Fibroblast of mammary gland (primary cell): ENCODE measurements at regions not wholly inside any gene's neighbourhood (a gene's known extent, or its start where the extent isn't known, plus 50 kb on each side); places are given as distances from the start of the nearest gene placed in this dataset.
"Not testable (repeated sequence)": the region's sequence is repeated elsewhere in the genome, so short reads cannot be mapped to it uniquely, and the experiment has no call there.

Source experiments
- DNase-seq: peaks from one replicate; pipeline ENCODE4 v3.0.0-alpha.2; 2010; ENCODE audit warnings: low read depth
- H3K4me3 ChIP-seq: 2 replicates; pipeline ENCODE4 v1.5.1; 2011; ENCODE audit warnings: low read depth, mild to moderate bottlenecking, low read length, moderate library complexity; ENCODE audit not compliant: control insufficient read depth
- TF ChIP-seq, protein P1 (sequence below): conservative IDR thresholded peaks from 2 replicates; pipeline ENCODE4 v1.5.1; 2011; ENCODE audit warnings: low read depth, low read length, inconsistent platforms; ENCODE audit not compliant: control insufficient read depth, insufficient read depth

GRCh38 chrX:63424063-63424462, 72.9 kb upstream of the SPIN4 start:
- no peak for DNase-seq
- no peak overlapping the region for H3K4me3 ChIP-seq
- TF ChIP-seq, protein P1, sequence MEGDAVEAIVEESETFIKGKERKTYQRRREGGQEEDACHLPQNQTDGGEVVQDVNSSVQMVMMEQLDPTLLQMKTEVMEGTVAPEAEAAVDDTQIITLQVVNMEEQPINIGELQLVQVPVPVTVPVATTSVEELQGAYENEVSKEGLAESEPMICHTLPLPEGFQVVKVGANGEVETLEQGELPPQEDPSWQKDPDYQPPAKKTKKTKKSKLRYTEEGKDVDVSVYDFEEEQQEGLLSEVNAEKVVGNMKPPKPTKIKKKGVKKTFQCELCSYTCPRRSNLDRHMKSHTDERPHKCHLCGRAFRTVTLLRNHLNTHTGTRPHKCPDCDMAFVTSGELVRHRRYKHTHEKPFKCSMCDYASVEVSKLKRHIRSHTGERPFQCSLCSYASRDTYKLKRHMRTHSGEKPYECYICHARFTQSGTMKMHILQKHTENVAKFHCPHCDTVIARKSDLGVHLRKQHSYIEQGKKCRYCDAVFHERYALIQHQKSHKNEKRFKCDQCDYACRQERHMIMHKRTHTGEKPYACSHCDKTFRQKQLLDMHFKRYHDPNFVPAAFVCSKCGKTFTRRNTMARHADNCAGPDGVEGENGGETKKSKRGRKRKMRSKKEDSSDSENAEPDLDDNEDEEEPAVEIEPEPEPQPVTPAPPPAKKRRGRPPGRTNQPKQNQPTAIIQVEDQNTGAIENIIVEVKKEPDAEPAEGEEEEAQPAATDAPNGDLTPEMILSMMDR = no peak

DNA sequence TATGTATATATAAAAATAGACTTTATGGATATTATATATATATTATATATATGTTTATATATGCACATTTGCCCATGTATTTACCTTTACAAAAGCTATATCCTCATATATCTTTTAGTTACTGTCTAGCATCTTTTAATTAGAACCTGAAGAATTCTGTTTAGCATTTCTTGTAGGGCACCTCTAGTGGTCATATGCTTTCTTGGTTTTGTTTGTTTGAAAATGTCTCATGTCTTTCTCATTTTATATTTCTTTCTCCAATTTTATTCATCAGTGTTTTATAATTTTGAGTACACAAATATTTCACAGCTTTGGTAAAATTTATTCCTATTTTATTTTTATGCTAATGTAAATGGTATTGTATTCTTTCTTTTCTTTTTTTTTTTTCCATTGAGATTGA, 70.3 kb upstream of the SPIN4 start:
- no peak overlapping the region for H3K4me3 ChIP-seq
- DNase-seq = no peak
- TF ChIP-seq, protein P1 = no peak

DNA sequence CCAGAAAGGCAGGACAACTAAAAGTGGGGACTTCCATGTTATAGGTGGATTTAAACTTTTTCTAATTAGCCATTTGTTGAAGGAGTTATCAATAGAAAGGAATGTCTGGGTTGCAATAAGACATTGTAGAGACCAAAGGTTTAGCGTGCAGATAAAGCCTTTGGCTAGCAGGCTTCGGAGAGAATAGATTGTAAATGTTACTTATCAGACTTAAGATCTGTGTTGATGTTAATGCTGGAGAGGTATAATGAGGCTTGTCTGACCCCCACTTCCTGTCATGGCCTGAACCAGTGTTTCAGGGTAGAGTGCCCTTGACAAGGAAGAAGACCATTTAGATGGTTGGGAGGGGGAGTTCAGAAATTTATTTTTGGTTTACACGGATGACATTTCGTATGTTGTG, 67.1 kb upstream of the SPIN4 start:
- no peak overlapping the region for H3K4me3 ChIP-seq
- TF ChIP-seq, protein P1 = no peak
- no peak for DNase-seq

DNA sequence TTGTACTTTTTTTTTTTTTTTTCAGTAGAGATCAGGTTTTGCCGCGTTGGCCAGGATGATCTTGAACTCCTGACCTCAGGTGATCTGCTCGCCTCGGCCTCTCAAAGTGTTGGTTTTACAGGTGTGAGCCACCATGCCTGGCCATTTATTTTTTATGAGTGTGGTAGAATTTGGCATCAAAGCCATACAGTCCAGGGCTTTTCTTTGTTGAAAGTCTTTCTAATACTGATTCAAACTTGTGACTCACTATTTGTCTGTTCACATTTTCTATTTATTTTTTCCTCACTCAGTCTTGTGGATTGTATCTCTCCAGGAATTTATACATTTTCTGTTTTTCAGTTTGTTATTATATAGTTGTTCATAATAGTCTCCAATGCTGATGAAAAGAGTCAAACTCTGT, 66.5 kb upstream of the SPIN4 start:
- no peak overlapping the region for H3K4me3 ChIP-seq
- no peak for DNase-seq
- TF ChIP-seq, protein P1 = no peak

DNA sequence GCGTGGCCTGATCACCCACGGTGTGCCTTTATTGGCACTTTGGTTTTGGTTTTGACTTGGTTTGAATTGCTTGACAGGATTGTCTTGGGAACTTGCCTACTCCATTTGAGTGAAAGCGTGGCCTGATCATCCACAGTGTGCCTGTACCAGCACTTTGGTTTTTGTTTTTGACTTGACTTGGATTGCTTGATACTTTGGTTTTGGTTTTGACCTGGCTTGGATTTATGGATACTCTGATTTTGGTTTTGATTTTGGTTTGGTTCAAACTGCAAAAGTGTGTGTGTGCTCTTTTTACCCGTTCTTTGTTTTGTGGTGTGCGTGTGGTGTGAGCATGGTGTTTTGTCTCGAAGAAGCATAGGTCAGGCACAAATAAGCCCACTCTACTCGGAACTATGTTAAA, 58.8 kb upstream of the SPIN4 start:
- H3K4me3 ChIP-seq, DNase-seq: not testable (repeated sequence)

DNA sequence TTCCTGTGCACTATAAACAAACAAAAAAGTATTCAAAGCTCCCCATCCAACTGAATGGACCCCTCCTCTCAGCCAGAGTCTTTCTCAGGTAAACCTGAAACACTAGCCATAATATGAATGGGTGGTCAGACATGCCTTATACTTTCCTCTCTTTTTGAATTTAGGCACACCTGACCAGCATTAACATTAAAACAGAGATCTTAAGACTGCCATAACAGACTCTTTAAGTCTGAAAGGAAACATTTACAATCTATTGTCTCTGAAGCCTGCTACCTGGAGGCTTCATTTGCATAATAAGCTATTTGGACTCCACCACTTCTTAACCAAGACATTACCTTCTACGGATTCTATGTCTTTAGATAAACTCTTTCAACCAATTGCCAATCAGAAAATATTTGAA, 56.9 kb upstream of the SPIN4 start:
- no peak for DNase-seq
- H3K4me3 ChIP-seq = no peak overlapping the region
- TF ChIP-seq, protein P1 = no peak

GRCh38 chrX:63404332-63404731, 53.2 kb upstream of the SPIN4 start:
- H3K4me3 ChIP-seq = no peak overlapping the region
- no peak for DNase-seq
- TF ChIP-seq, protein P1 = no peak

DNA sequence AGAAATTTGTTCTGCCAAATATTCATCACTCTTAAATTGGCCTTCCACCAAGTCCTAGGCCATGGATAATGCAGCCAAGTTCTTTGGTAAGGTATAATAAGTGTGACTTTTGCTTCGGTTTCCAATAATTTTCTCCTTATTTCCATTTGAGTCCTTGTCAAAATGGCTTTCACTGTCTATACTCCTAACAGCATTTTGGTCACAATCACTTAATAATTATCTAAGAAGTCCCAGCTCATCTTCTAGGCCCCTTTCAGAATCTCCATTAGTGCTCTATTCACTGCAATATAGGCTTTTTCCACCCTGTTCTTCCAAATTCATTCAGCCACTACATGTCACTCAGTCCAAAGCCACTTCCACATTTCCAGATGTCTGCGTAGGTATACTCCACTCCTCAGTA, 51.0 kb upstream of the SPIN4 start:
- TF ChIP-seq, protein P1 = no peak
- no peak overlapping the region for H3K4me3 ChIP-seq
- no peak for DNase-seq
